ENCODE measurements at regions not wholly inside any gene's neighbourhood (a gene's known extent, or its start where the extent isn't known, plus 50 kb on each side); places are given as distances from the start of the nearest gene placed in this dataset.
"Not testable (repeated sequence)": the region's sequence is repeated elsewhere in the genome, so short reads cannot be mapped to it uniquely, and the experiment has no call there.

GRCh38 chr18:60248336-60249330 lies 123.9 kb downstream of the MC4R start:
- Histone ChIP-seq H3K36me3 (no peaks in the 10 kb centered on the region), H3K9me3 (no peaks in the 10 kb centered on the region), H3K27me3 (no peaks in the 10 kb centered on the region), H3K4me3 (no peak overlapping the region), H3K27ac (no peak overlapping the region), H3K4me1 (no peaks in the 10 kb centered on the region)
- 73 to 86% methylated on average over 2 of the region's 2 CpGs for WGBS, 2 donors
- no peak for DNase-seq (ENCODE audit: low spot score in 2 of 2)
- TF ChIP-seq CTCF (IDR thresholded peaks at IDR 0.05) (no peak), EP300 (IDR thresholded peaks at IDR 0.05) (no peak), POLR2A (IDR thresholded peaks at IDR 0.05) (no peak)

DNA sequence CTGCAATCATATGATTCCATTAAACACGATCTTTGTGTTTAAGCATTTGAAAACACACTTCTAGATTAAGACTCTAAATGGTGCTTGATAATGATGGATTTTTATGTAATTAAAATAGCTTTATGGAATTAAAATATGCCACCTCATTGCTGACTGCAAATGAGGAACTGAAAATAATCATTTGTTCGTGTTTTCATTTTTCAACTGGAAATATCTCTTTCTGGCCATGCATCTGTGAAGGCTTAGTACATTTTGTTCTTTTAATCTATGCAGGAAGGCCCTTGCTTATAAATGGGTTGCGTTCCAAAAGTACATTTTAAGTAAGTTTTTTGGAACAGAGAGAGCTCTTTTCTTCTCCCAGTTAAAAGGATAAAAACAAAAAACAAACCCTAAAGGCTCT lies 125.5 kb downstream of the MC4R start:
- WGBS, 2 donors, result 63 to 69% methylated on average over 3 of the region's 3 CpGs
- Histone ChIP-seq H3K4me3 (no peak overlapping the region), H3K27ac (no peak overlapping the region), H3K4me1 (no peaks in the 10 kb centered on the region), H3K36me3 (no peaks in the 10 kb centered on the region), H3K27me3 (no peaks in the 10 kb centered on the region), H3K9me3 (no peaks in the 10 kb centered on the region)
- no peak for DNase-seq (ENCODE audit: low spot score in 2 of 2)
- TF ChIP-seq POLR2A (IDR thresholded peaks at IDR 0.05), result no peak
- TF ChIP-seq CTCF (IDR thresholded peaks at IDR 0.05), result no peak
- no peak for TF ChIP-seq EP300 (IDR thresholded peaks at IDR 0.05)

DNA sequence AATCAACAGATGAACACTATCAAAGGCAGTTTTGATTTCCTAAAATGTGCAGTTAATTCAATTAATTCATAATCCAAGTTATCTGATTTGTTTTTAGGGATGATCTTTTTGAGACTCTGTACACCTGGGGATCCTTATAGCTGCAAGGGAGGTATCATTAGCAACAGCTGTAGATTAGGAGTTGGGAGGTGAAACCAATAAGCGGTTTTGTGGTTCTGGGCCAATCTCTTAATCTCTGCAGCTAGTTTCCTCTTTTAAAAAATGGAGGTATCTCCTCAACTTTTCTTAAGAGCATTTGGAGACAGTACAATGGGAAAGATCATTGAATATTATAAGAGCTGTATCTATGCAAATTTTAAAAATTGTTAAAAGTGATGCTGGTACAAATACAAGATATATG lies 126.0 kb downstream of the MC4R start:
- no peak for TF ChIP-seq CTCF (IDR thresholded peaks at IDR 0.05)
- no peak for TF ChIP-seq POLR2A (IDR thresholded peaks at IDR 0.05)
- TF ChIP-seq EP300 (IDR thresholded peaks at IDR 0.05), result no peak
- H3K27ac ChIP-seq, result no peak overlapping the region
- H3K4me3 ChIP-seq, result no peak overlapping the region
- H3K27me3 ChIP-seq, result no peaks in the 10 kb centered on the region
- H3K36me3 ChIP-seq, result no peaks in the 10 kb centered on the region
- WGBS, 2 donors, result 76 to 89% methylated on average over 1 of the region's 1 CpG
- no peaks in the 10 kb centered on the region for H3K9me3 ChIP-seq
- no peaks in the 10 kb centered on the region for H3K4me1 ChIP-seq
- no peak for DNase-seq (ENCODE audit: low spot score in 2 of 2)

DNA sequence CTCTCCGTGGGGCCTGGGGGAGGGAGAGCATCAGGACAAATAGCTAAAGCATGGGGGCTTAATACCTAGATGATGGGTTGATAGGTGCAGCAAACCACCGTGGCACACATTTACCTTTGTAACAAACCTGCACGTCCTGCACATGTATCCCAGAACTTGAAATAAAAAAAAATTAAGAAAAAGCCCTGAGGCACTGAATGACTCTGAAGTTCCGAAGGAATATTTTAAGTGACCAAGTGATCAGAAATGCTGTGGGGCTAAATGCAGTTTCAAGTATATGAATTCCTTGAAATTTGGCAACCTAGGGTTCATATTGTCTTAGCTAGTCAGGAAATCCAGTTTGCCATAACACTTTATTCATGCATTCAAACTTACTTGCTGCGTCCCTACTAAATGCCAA lies 127.5 kb downstream of the MC4R start:
- TF ChIP-seq POLR2A (IDR thresholded peaks at IDR 0.05), result no peak
- no peak for TF ChIP-seq CTCF (IDR thresholded peaks at IDR 0.05)
- TF ChIP-seq EP300 (IDR thresholded peaks at IDR 0.05), result no peak
- Histone ChIP-seq H3K27me3 (no peaks in the 10 kb centered on the region), H3K4me3 (no peak overlapping the region), H3K4me1 (no peaks in the 10 kb centered on the region), H3K36me3 (no peaks in the 10 kb centered on the region), H3K27ac (no peak overlapping the region), H3K9me3 (no peaks in the 10 kb centered on the region)
- WGBS, 2 donors, result 95% methylated on average over 5 of the region's 5 CpGs
- no peak for DNase-seq (ENCODE audit: low spot score in 2 of 2)

GRCh38 chr18:60239024-60239710 lies 133.4 kb downstream of the MC4R start:
- not testable (repeated sequence) for H3K4me3 ChIP-seq; H3K27ac ChIP-seq; H3K27me3 ChIP-seq; DNase-seq (ENCODE audit: low spot score in 2 of 2); H3K36me3 ChIP-seq; H3K4me1 ChIP-seq; H3K9me3 ChIP-seq
- WGBS, 2 donors, result 72 to 84% methylated on average over 4 of the region's 4 CpGs

Measured in tibial nerve (tissue), 4 donors.